ENCODE measurements at regions not wholly inside any gene's neighbourhood (a gene's known extent, or its start where the extent isn't known, plus 50 kb on each side); places are given as distances from the start of the nearest gene placed in this dataset.

- TF ChIP-seq POLR2A (IDR thresholded peaks at IDR 0.05) = no peak
- TF ChIP-seq CTCF (IDR thresholded peaks at IDR 0.05) = no peak
- no peaks in the 10 kb centered on the region for H3K27me3 ChIP-seq
- intact Hi-C loops (cut with DNase I; ENCODE audit: low total_unique reads) = no loop called here
- DNase-seq = no peak
- H3K4me1 ChIP-seq = no peaks in the 10 kb centered on the region
- H3K36me3 ChIP-seq = no peaks in the 10 kb centered on the region
- no peak overlapping the region for H3K4me3 ChIP-seq
- H3K27ac ChIP-seq = no peak overlapping the region
- H3K9me3 ChIP-seq = no peaks in the 10 kb centered on the region
These were observed 183.9 kb upstream of the ST6GAL2 start for GRCh38 chr2:107069890-107070289.

GRCh38 chr2:107072150-107072940 lies 186.4 kb upstream of the ST6GAL2 start:
- H3K27me3 ChIP-seq = no peaks in the 10 kb centered on the region
- TF ChIP-seq POLR2A (IDR thresholded peaks at IDR 0.05) (no peak), CTCF (IDR thresholded peaks at IDR 0.05) (no peak)
- no peaks in the 10 kb centered on the region for H3K9me3 ChIP-seq
- H3K4me3 ChIP-seq = no peak overlapping the region
- H3K36me3 ChIP-seq = no peaks in the 10 kb centered on the region
- H3K27ac ChIP-seq = no peak overlapping the region
- DNase-seq = no peak
- H3K4me1 ChIP-seq = no peaks in the 10 kb centered on the region
- intact Hi-C loops (cut with DNase I; ENCODE audit: low total_unique reads) = no loop called here

- Histone ChIP-seq H3K4me3 (no peak overlapping the region), H3K36me3 (no peaks in the 10 kb centered on the region), H3K27ac (no peak overlapping the region), H3K9me3 (no peaks in the 10 kb centered on the region), H3K4me1 (no peaks in the 10 kb centered on the region), H3K27me3 (no peaks in the 10 kb centered on the region)
- no peak for DNase-seq
- intact Hi-C loops (cut with DNase I; ENCODE audit: low total_unique reads) = no loop called here
- no peak for TF ChIP-seq POLR2A (IDR thresholded peaks at IDR 0.05)
- TF ChIP-seq CTCF (IDR thresholded peaks at IDR 0.05) = no peak
These were observed 192.6 kb upstream of the ST6GAL2 start for GRCh38 chr2:107078584-107078983.

GRCh38 chr2:107086497-107086896 lies 200.5 kb upstream of the ST6GAL2 start:
- Histone ChIP-seq H3K9me3 (no peaks in the 10 kb centered on the region), H3K27me3 (no peaks in the 10 kb centered on the region), H3K4me3 (no peak overlapping the region), H3K27ac (no peak overlapping the region), H3K4me1 (no peaks in the 10 kb centered on the region), H3K36me3 (no peaks in the 10 kb centered on the region)
- DNase-seq = no peak
- TF ChIP-seq CTCF (IDR thresholded peaks at IDR 0.05) = no peak
- no peak for TF ChIP-seq POLR2A (IDR thresholded peaks at IDR 0.05)
- intact Hi-C loops (cut with DNase I; ENCODE audit: low total_unique reads) = no loop called here

GRCh38 chr2:107088156-107088555 lies 202.2 kb upstream of the ST6GAL2 start:
- H3K9me3 ChIP-seq = no peaks in the 10 kb centered on the region
- H3K4me3 ChIP-seq = no peak overlapping the region
- TF ChIP-seq CTCF (IDR thresholded peaks at IDR 0.05) = no peak
- H3K36me3 ChIP-seq = no peaks in the 10 kb centered on the region
- intact Hi-C loops (cut with DNase I; ENCODE audit: low total_unique reads) = no loop called here
- H3K27me3 ChIP-seq = no peaks in the 10 kb centered on the region
- no peaks in the 10 kb centered on the region for H3K4me1 ChIP-seq
- H3K27ac ChIP-seq = no peak overlapping the region
- DNase-seq = no peak

Measured in uterus (tissue), 3 donors.